CD14-positive monocyte (primary cell): ENCODE measurements at regions not wholly inside any gene's neighbourhood (a gene's known extent, or its start where the extent isn't known, plus 50 kb on each side); places are given as distances from the start of the nearest gene placed in this dataset.

Experiments
- DNase-seq, 3 donors: peaks; one replicate each; pipeline ENCODE4 v3.0.0-alpha.2; 2011 to 2022
- H2AFZ ChIP-seq: 2 replicates; pipeline ENCODE4 v1.6.0; 2012; ENCODE audit warnings: mild to moderate bottlenecking, low read depth, low read length, inconsistent platforms; ENCODE audit not compliant: insufficient read depth, poor library complexity, severe bottlenecking
- H3K27ac ChIP-seq, 2 donors: 1 replicate in 1 of 2; 2 replicates in 1 of 2; pipeline ENCODE4 v1.5.1; 2012 to 2013; ENCODE audit warnings: low read length in 2 of 2, control low read depth in 1 of 2, inconsistent platforms in 1 of 2, low read depth in 1 of 2, mild to moderate bottlenecking in 1 of 2
- H3K27me3 ChIP-seq, 2 donors: one replicate each; pipeline versions ENCODE4 v1.6.0 to v1.6.1; 2011 to 2013; ENCODE audit warnings: low read length in 2 of 2; ENCODE audit not compliant: control insufficient read depth in 2 of 2, insufficient read depth in 2 of 2
- H3K36me3 ChIP-seq, 2 donors: replicated peaks in 1 of 2; 1 replicate in 1 of 2; 2 replicates in 1 of 2; pipeline versions ENCODE4 v1.5.1 to v1.6.1; 2012 to 2013; ENCODE audit warnings: low read length in 2 of 2, control low read depth in 1 of 2, inconsistent platforms in 1 of 2, mild to moderate bottlenecking in 1 of 2; ENCODE audit not compliant: insufficient read depth in 2 of 2, control insufficient read depth in 1 of 2
- H3K4me1 ChIP-seq, 2 donors: 1 replicate in 1 of 2; 2 replicates in 1 of 2; pipeline versions ENCODE4 v1.5.1 to v1.6.1; 2012 to 2013; ENCODE audit warnings: low read length in 2 of 2, control low read depth in 1 of 2, inconsistent platforms in 1 of 2, mild to moderate bottlenecking in 1 of 2, moderate library complexity in 1 of 2; ENCODE audit not compliant: insufficient read depth in 2 of 2, control insufficient read depth in 1 of 2
- H3K4me2 ChIP-seq: replicated peaks from 2 replicates; pipeline ENCODE3; 2012; ENCODE audit warnings: low read length, moderate library complexity, mild to moderate bottlenecking; ENCODE audit not compliant: poor library complexity, severe bottlenecking; ENCODE audit errors: extremely low read depth
- H3K4me3 ChIP-seq, 3 experiments: fragments of 200-600 bp in 1 of 3; sonication (generic) in 1 of 3; replicated peaks in 1 of 3; 1 replicate in 2 of 3; 2 replicates in 1 of 3; pipeline ENCODE4 v1.5.1; 2011 to 2013; ENCODE audit warnings: low read length in 3 of 3, mild to moderate bottlenecking in 3 of 3, control low read depth in 2 of 3, low read depth in 2 of 3, inconsistent platforms in 1 of 3, moderate library complexity in 1 of 3
- H3K79me2 ChIP-seq: 2 replicates; pipeline ENCODE4 v1.6.0; 2012; ENCODE audit warnings: mild to moderate bottlenecking, control low read depth, inconsistent platforms, low read length, moderate library complexity; ENCODE audit not compliant: insufficient read depth
- H3K9ac ChIP-seq: 2 replicates; pipeline ENCODE4 v1.6.0; 2017; ENCODE audit warnings: low read length, mild to moderate bottlenecking; ENCODE audit not compliant: insufficient read depth, poor library complexity, severe bottlenecking
- H3K9me3 ChIP-seq, 2 donors: replicated peaks in 1 of 2; 1 replicate in 1 of 2; 2 replicates in 1 of 2; pipeline versions ENCODE4 v1.5.1 to v1.6.1; 2012 to 2013; ENCODE audit warnings: low read length in 2 of 2, control low read depth in 1 of 2; ENCODE audit not compliant: control insufficient read depth in 1 of 2, insufficient read depth in 1 of 2
- H4K20me1 ChIP-seq: 2 replicates; pipeline ENCODE4 v1.6.0; 2012; ENCODE audit warnings: mild to moderate bottlenecking, low read length, control low read depth, moderate library complexity; ENCODE audit not compliant: insufficient read depth
- H3K27ac Mint-ChIP-seq, 7 donors: one replicate each; pipeline ENCODE4 v1.8.0; 2020; ENCODE audit warnings: mild to moderate bottlenecking in 7 of 7, mixed read lengths in 7 of 7, moderate library complexity in 6 of 7, inconsistent platforms in 2 of 7
- H3K27me3 Mint-ChIP-seq, 3 donors: one replicate each; pipeline ENCODE4 v1.8.0; 2021 to 2022; ENCODE audit warnings: low read depth in 3 of 3, mild to moderate bottlenecking in 3 of 3, mixed read lengths in 3 of 3, moderate library complexity in 3 of 3, inconsistent platforms in 1 of 3
- H3K36me3 Mint-ChIP-seq, 2 donors: one replicate each; pipeline ENCODE4 v1.8.0; 2020; ENCODE audit warnings: mixed read lengths in 2 of 2, inconsistent platforms in 1 of 2, mild to moderate bottlenecking in 1 of 2
- H3K4me1 Mint-ChIP-seq: one replicate; pipeline ENCODE4 v1.8.0; 2020; ENCODE audit warnings: mild to moderate bottlenecking, mixed read lengths
- H3K4me3 Mint-ChIP-seq, 2 donors: one replicate each; pipeline ENCODE4 v1.8.0; 2020; ENCODE audit warnings: mild to moderate bottlenecking in 2 of 2, mixed read lengths in 2 of 2, moderate library complexity in 1 of 2
- H3K9me3 Mint-ChIP-seq, 7 donors: one replicate each; pipeline ENCODE4 v1.8.0; 2020 to 2022; ENCODE audit warnings: mixed read lengths in 7 of 7, mild to moderate bottlenecking in 6 of 7, moderate library complexity in 6 of 7, inconsistent platforms in 2 of 7
- CTCF ChIP-seq: fragments of 200-600 bp; IDR thresholded peaks from one replicate; pipeline ENCODE4 v1.8.0; 2022; ENCODE audit warnings: antibody characterized with exemption, mild to moderate bottlenecking
- WGBS: methylation state at CpG from one replicate; pipeline ENCODE4 v1.1.5; 2013; ENCODE audit warnings: missing lambda C conversion rate; ENCODE audit not compliant: insufficient coverage; 5-methylcytosine and 5-hydroxymethylcytosine counted together
- intact Hi-C, 2 donors: fragments of 100-400 bp; cut with micrococcal nuclease; formaldehyde crosslinking; loops; one replicate each; pipeline versions ENCODE4 v1.15.0 to v1.15.1; 2023

DNA sequence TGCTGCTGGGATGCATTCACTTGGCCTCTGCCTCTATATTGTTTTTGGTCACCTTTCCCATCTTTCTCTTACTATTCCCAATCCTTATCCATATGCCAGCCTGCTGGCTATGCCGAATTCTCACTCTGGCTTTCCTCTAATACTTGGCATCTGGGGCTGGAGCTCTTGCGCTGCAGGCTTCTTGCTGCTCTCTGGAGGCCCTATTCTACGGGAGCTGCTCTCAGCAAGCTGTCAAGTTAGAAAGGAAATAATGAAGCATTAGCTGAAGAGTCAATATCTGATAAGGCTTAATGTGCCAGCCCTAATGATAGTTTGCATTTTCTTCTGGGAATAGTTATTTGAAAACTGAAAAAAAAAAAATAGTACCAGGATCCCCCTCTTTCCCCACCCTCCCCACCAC is 125.3 kb upstream of the CYYR1 start:
- Mint-ChIP-seq H3K4me3 (no peak overlapping the region), H3K27ac (no peak overlapping the region), H3K27me3 (no peaks in the 10 kb centered on the region), H3K36me3 (no peaks in the 10 kb centered on the region), H3K9me3 (peaks cover 4 to 22% (median 10%) of the 10 kb centered on the region in 7 donors), H3K4me1 (no peaks in the 10 kb centered on the region)
- Histone ChIP-seq H4K20me1 (no peaks in the 10 kb centered on the region), H3K27ac (no peak overlapping the region), H3K4me2 (no peak overlapping the region), H3K4me1 (no peaks in the 10 kb centered on the region), H3K36me3 (no peaks in the 10 kb centered on the region), H3K9me3 (peaks cover 8% of the 10 kb centered on the region in 2 donors), H3K4me3 (no peak overlapping the region), H3K27me3 (no peaks in the 10 kb centered on the region), H3K9ac (no peak overlapping the region), H3K79me2 (no peaks in the 10 kb centered on the region), H2AFZ (no peak overlapping the region)
- WGBS: 100% methylated on average over 1 of the region's 3 CpGs
- no peak for DNase-seq
- intact Hi-C loops: no loop called here
- TF ChIP-seq CTCF: no peak

GRCh38 chr21:26691416-26691815 is 118.3 kb upstream of the CYYR1 start:
- DNase-seq: no peak
- no peak overlapping the region for H3K27ac ChIP-seq
- peaks cover 15 to 22% of the 10 kb centered on the region in 2 donors for H3K9me3 ChIP-seq
- no peaks in the 10 kb centered on the region for H3K27me3 ChIP-seq
- no peak overlapping the region for H3K4me3 ChIP-seq
- H3K9ac ChIP-seq: no peak overlapping the region
- Mint-ChIP-seq H3K9me3 (peaks cover 5 to 24% (median 18%) of the 10 kb centered on the region in 7 donors), H3K27me3 (no peaks in the 10 kb centered on the region), H3K36me3 (no peaks in the 10 kb centered on the region), H3K4me3 (no peak overlapping the region), H3K4me1 (no peaks in the 10 kb centered on the region), H3K27ac (no peak overlapping the region)
- no peak overlapping the region for H2AFZ ChIP-seq
- no peaks in the 10 kb centered on the region for H3K4me1 ChIP-seq
- no peak for TF ChIP-seq CTCF
- H3K79me2 ChIP-seq: no peaks in the 10 kb centered on the region
- WGBS: no CpG with 5 or more reads among the region's 2 CpGs
- intact Hi-C loops: no loop called here
- H3K4me2 ChIP-seq: no peak overlapping the region
- no peaks in the 10 kb centered on the region for H4K20me1 ChIP-seq
- no peaks in the 10 kb centered on the region for H3K36me3 ChIP-seq
